Mesenchymal stem cell (in vitro differentiated cells and primary cell): ENCODE measurements at regions not wholly inside any gene's neighbourhood (a gene's known extent, or its start where the extent isn't known, plus 50 kb on each side); places are given as distances from the start of the nearest gene placed in this dataset.

Experiments
- DNase-seq: peaks from one replicate; pipeline ENCODE4 v3.0.0-alpha.2; 2013
- H2AFZ ChIP-seq: one replicate; pipeline ENCODE4 v1.6.1; 2013; ENCODE audit warnings: low read depth, mild to moderate bottlenecking, control low read depth, inconsistent platforms, low read length, moderate library complexity
- H2AK5ac ChIP-seq: 2 replicates; pipeline ENCODE4 v1.6.1; 2013; ENCODE audit warnings: low read length, moderate library complexity, mild to moderate bottlenecking, inconsistent platforms; ENCODE audit not compliant: severe bottlenecking
- H2BK120ac ChIP-seq: one replicate; pipeline ENCODE4 v1.6.1; 2013; ENCODE audit warnings: low read depth, mild to moderate bottlenecking, inconsistent platforms, low read length, moderate library complexity
- H2BK12ac ChIP-seq, 2 experiments: one replicate each; pipeline ENCODE4 v1.6.1; 2013; ENCODE audit warnings: inconsistent platforms in 2 of 2, low read length in 2 of 2, mild to moderate bottlenecking in 2 of 2, moderate library complexity in 2 of 2, control low read depth in 1 of 2
- H2BK15ac ChIP-seq: one replicate; pipeline ENCODE4 v1.6.1; 2013; ENCODE audit warnings: mild to moderate bottlenecking, low read depth, inconsistent platforms; ENCODE audit not compliant: poor library complexity, severe bottlenecking
- H2BK5ac ChIP-seq: 2 replicates; pipeline ENCODE4 v1.6.1; 2013; ENCODE audit warnings: low read depth, mild to moderate bottlenecking, low read length, control low read depth, inconsistent platforms; ENCODE audit not compliant: poor library complexity, severe bottlenecking
- H3K14ac ChIP-seq, 2 experiments: one replicate each; pipeline ENCODE4 v1.6.1; 2013; ENCODE audit warnings: inconsistent platforms in 2 of 2, low read length in 2 of 2, control low read depth in 1 of 2, mild to moderate bottlenecking in 1 of 2, moderate library complexity in 1 of 2
- H3K18ac ChIP-seq, 2 experiments: one replicate each; pipeline ENCODE4 v1.6.1; 2013; ENCODE audit warnings: inconsistent platforms in 2 of 2, low read length in 2 of 2, control low read depth in 1 of 2, low read depth in 1 of 2, mild to moderate bottlenecking in 1 of 2
- H3K23ac ChIP-seq, 2 experiments: one replicate each; pipeline ENCODE4 v1.6.1; 2013; ENCODE audit warnings: inconsistent platforms in 2 of 2, low read length in 2 of 2, mild to moderate bottlenecking in 2 of 2, moderate library complexity in 2 of 2, control low read depth in 1 of 2
- H3K27ac ChIP-seq: 2 replicates; pipeline ENCODE4 v1.5.1; 2013; ENCODE audit warnings: mild to moderate bottlenecking, moderate library complexity, low read length, control low read depth, inconsistent platforms; ENCODE audit not compliant: poor library complexity, severe bottlenecking
- H3K27me3 ChIP-seq, 2 experiments: 2 replicates each; pipeline versions ENCODE4 v1.6.1 to v1.7.0; 2013; ENCODE audit warnings: low read length in 2 of 2, mild to moderate bottlenecking in 2 of 2, moderate library complexity in 2 of 2, control low read depth in 1 of 2, inconsistent platforms in 1 of 2; ENCODE audit not compliant: control insufficient read depth in 1 of 2, insufficient read depth in 1 of 2
- H3K36me3 ChIP-seq, 2 experiments: 2 replicates each; pipeline versions ENCODE4 v1.6.1 to v1.7.0; 2013; ENCODE audit warnings: low read length in 2 of 2, control low read depth in 1 of 2, inconsistent platforms in 1 of 2, low read depth in 1 of 2, mild to moderate bottlenecking in 1 of 2; ENCODE audit not compliant: insufficient read depth in 2 of 2, control insufficient read depth in 1 of 2
- H3K4ac ChIP-seq, 2 experiments: one replicate each; pipeline ENCODE4 v1.6.1; 2013; ENCODE audit warnings: inconsistent platforms in 2 of 2, low read length in 2 of 2, mild to moderate bottlenecking in 2 of 2, moderate library complexity in 2 of 2, control low read depth in 1 of 2, low read depth in 1 of 2
- H3K4me1 ChIP-seq: 2 replicates; pipeline ENCODE4 v1.6.1; 2013; ENCODE audit warnings: low read depth, low read length, control low read depth; ENCODE audit not compliant: control insufficient read depth, insufficient read depth
- H3K4me2 ChIP-seq: 2 replicates; pipeline ENCODE4 v1.6.1; 2013; ENCODE audit warnings: low read length, mild to moderate bottlenecking, inconsistent platforms; ENCODE audit not compliant: poor library complexity, severe bottlenecking
- H3K4me3 ChIP-seq, 2 experiments: 2 replicates each; pipeline versions ENCODE4 v1.5.1 to v1.7.0; 2013; ENCODE audit warnings: low read length in 2 of 2, mild to moderate bottlenecking in 2 of 2, control low read depth in 1 of 2, low read depth in 1 of 2; ENCODE audit not compliant: insufficient read depth in 1 of 2
- H3K79me1 ChIP-seq: replicated peaks from 2 replicates; pipeline ENCODE4 v1.6.1; 2013; ENCODE audit warnings: mild to moderate bottlenecking, control low read depth, low read length, inconsistent platforms; ENCODE audit not compliant: poor library complexity, severe bottlenecking
- H3K9ac ChIP-seq: 2 replicates; pipeline ENCODE4 v1.7.0; 2013; ENCODE audit warnings: mild to moderate bottlenecking, low read length, moderate library complexity
- H3K9me3 ChIP-seq: 2 replicates; pipeline ENCODE4 v1.7.0; 2013; ENCODE audit warnings: mild to moderate bottlenecking, low read length; ENCODE audit not compliant: control insufficient read depth
- H4K8ac ChIP-seq: one replicate; pipeline ENCODE4 v1.6.1; 2013; ENCODE audit warnings: inconsistent platforms, mild to moderate bottlenecking, low read length, moderate library complexity
- H4K91ac ChIP-seq: one replicate; pipeline ENCODE4 v1.6.1; 2013; ENCODE audit warnings: mild to moderate bottlenecking, low read length, inconsistent platforms
- WGBS: methylation state at CpG from one replicate; pipeline ENCODE4 v1.1.7; 2013; ENCODE audit warnings: mixed read lengths; 5-methylcytosine and 5-hydroxymethylcytosine counted together

DNA sequence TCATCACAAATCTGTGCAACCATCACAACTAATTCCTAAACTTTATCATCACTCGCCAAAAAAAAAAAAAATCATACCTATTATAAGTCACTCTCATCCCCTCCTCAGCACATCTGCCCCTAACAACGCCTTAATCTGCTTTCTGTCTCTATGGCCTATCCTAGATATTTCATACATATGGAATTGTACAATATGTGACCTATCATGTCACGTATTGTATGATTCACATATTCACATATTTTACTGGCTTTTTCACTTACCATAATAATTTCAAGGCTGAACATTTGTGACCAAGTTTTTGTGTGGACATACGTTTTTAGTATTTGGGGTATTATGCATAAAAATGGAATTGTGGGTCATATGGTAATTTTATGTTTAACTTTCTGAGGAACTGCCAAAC lies 400.7 kb downstream of the DAD1 start:
- Histone ChIP-seq H3K18ac (no peak overlapping the region), H4K91ac (no peak overlapping the region), H3K23ac (no peak overlapping the region), H3K14ac (no peak overlapping the region), H3K4me2 (no peak overlapping the region), H2BK12ac (no peak overlapping the region), H4K8ac (no peak overlapping the region), H3K9ac (no peak overlapping the region), H3K79me1 (no peaks in the 10 kb centered on the region), H2BK120ac (no peak overlapping the region), H3K4me1 (peaks cover 6% of the 10 kb centered on the region), H3K4me3 (no peak overlapping the region), H3K27me3 (no peaks in the 10 kb centered on the region), H2BK15ac (no peak overlapping the region), H2AK5ac (no peak overlapping the region), H2AFZ (no peak overlapping the region), H3K36me3 (no peaks in the 10 kb centered on the region), H3K27ac (no peak overlapping the region), H3K9me3 (no peaks in the 10 kb centered on the region), H2BK5ac (no peak overlapping the region), H3K4ac (no peak overlapping the region)
- no peak for DNase-seq
- 96% methylated on average over 1 of the region's 4 CpGs for WGBS

DNA sequence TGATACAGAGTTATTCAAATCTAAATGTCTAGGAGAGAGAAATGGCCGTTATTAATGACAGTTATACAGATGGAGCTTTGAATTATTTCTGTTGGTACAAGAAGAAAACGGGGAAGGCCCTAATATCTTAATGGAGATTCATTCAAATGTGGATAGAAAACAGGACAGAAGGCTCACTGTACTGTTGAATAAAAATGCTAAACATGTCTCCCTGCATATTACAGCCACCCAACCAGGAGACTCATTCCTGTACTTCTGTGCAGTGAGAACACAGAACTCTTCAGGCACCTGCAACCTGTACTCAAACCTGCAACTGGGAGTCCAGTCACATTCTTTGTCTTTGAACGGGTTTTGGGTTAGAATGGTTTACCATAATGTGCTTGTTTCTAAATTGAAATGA lies 403.2 kb downstream of the DAD1 start:
- peaks cover 2% of the 10 kb centered on the region for H3K4me1 ChIP-seq
- H3K18ac ChIP-seq = no peak overlapping the region
- H2BK120ac ChIP-seq = no peak overlapping the region
- DNase-seq = no peak
- no peaks in the 10 kb centered on the region for H3K9me3 ChIP-seq
- no peak overlapping the region for H3K4me3 ChIP-seq
- no peak overlapping the region for H4K91ac ChIP-seq
- WGBS = 97% methylated on average over 3 of the region's 3 CpGs
- H3K79me1 ChIP-seq = no peaks in the 10 kb centered on the region
- no peak overlapping the region for H3K9ac ChIP-seq
- H2AFZ ChIP-seq = no peak overlapping the region
- no peak overlapping the region for H2BK5ac ChIP-seq
- H3K23ac ChIP-seq = no peak overlapping the region
- no peak overlapping the region for H3K4me2 ChIP-seq
- no peaks in the 10 kb centered on the region for H3K36me3 ChIP-seq
- no peak overlapping the region for H2BK12ac ChIP-seq
- peak overlapping the region; percentile 78 for H2AK5ac ChIP-seq
- no peak overlapping the region for H4K8ac ChIP-seq
- H3K4ac ChIP-seq = no peak overlapping the region
- H3K27me3 ChIP-seq = no peaks in the 10 kb centered on the region
- H2BK15ac ChIP-seq = no peak overlapping the region
- H3K27ac ChIP-seq = no peak overlapping the region
- no peak overlapping the region for H3K14ac ChIP-seq

DNA sequence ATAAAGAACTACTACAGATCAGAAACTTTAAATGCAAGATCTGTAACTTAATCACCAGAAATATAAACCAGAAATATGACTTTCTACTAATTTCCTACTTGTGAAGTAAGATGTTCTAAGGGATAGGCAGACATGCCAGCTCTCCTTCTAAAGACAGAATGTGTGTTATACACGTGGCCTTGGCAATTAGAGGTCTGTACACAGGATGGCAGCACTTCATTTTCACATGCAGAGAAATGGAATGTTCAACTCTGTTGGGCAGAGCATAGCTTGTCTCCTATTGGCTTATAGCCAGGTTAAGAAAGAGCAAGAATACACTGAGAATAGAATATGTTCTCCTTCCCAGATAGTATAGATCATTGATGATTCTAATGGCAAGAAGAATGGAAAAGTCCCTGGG lies 403.8 kb downstream of the DAD1 start:
- Histone ChIP-seq H2AK5ac (peak overlapping the region; percentile 78), H3K9ac (no peak overlapping the region), H3K4me1 (peaks cover 2% of the 10 kb centered on the region), H2BK120ac (no peak overlapping the region), H3K14ac (no peak overlapping the region), H2BK15ac (no peak overlapping the region), H3K4me3 (no peak overlapping the region), H3K36me3 (no peaks in the 10 kb centered on the region), H3K18ac (no peak overlapping the region), H4K8ac (no peak overlapping the region), H3K4ac (no peak overlapping the region), H3K9me3 (no peaks in the 10 kb centered on the region), H3K4me2 (no peak overlapping the region), H2AFZ (no peak overlapping the region), H2BK12ac (no peak overlapping the region), H3K27ac (no peak overlapping the region), H3K79me1 (no peaks in the 10 kb centered on the region), H2BK5ac (no peak overlapping the region), H3K23ac (no peak overlapping the region), H4K91ac (no peak overlapping the region), H3K27me3 (peaks cover 0 to 3% of the 10 kb centered on the region in 2 experiments)
- DNase-seq = peak; percentile 54
- 11% methylated on average over 1 of the region's 1 CpG for WGBS

DNA sequence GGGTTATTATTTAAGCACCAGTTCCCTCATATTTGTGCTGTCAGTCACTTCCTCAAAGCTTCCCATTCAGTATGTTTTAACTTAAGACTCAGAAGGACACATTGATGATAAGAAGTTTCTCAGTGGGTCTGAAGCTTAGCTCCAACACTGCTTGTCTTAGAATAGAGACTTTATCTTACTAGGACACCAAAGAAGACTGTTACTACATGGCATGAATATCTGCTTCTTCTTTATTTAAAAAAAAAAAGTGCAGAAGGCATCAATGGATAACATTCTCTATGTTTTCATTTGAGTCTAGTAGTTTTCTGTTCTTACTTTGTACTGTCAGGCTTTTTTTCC lies 404.2 kb downstream of the DAD1 start:
- Histone ChIP-seq H2BK120ac (no peak overlapping the region), H2BK12ac (no peak overlapping the region), H3K14ac (no peak overlapping the region), H2BK5ac (no peak overlapping the region), H3K9me3 (no peaks in the 10 kb centered on the region), H3K36me3 (no peaks in the 10 kb centered on the region), H4K8ac (no peak overlapping the region), H3K18ac (no peak overlapping the region), H3K4ac (no peak overlapping the region), H2AFZ (no peak overlapping the region), H4K91ac (no peak overlapping the region), H3K27ac (peak overlapping the region; percentile 79), H3K9ac (no peak overlapping the region), H3K27me3 (peaks cover 0 to 4% of the 10 kb centered on the region in 2 experiments), H3K4me3 (no peak overlapping the region), H3K4me1 (no peaks in the 10 kb centered on the region), H3K4me2 (no peak overlapping the region), H2AK5ac (no peak overlapping the region), H3K23ac (no peak overlapping the region), H2BK15ac (no peak overlapping the region), H3K79me1 (no peaks in the 10 kb centered on the region)
- DNase-seq = no peak
